ENCODE measurements at regions not wholly inside any gene's neighbourhood (a gene's known extent, or its start where the extent isn't known, plus 50 kb on each side); places are given as distances from the start of the nearest gene placed in this dataset.

DNA sequence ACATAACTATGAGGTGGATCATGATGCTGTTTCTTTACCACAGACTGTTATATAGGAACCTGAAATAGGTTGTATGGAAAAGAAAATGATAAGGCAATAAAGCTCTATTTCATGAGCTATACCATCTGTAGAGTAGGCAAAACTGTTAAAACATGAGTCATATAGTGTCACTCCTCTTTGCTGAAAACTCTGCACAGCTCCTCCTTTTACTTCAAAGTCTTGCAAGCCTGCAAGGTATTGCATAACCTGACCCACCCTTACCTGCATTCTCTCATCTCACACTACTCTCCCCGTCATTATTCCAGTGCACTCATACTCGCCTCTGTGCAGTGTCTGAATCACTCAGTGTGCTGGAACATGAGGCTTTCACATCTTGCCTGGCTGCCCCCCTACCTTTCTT lies 790.1 kb downstream of the EFNA5 start:
- Histone ChIP-seq H3K9me3 (ENCODE audit: control insufficient read depth, low read depth, low read length) (peaks cover 11% of the 10 kb centered on the region), H3K4ac (ENCODE audit: low read depth, low read length) (no peak overlapping the region), H2BK12ac (ENCODE audit: insufficient read length, low read depth, low read length) (no peak overlapping the region), H3K27ac (ENCODE audit: insufficient read length, low read depth, low read length) (no peak overlapping the region), H4K5ac (ENCODE audit: insufficient read length, low read depth, low read length) (no peak overlapping the region), H3K23me2 (ENCODE audit: insufficient read length, low read depth, low read length, poor library complexity, severe bottlenecking) (no peaks in the 10 kb centered on the region), H3K4me1 (ENCODE audit: insufficient read depth, low read length) (no peaks in the 10 kb centered on the region), H3K23ac (ENCODE audit: insufficient read length, low read depth, low read length) (no peak overlapping the region), H3K18ac (ENCODE audit: insufficient read length, low read depth, low read length) (no peak overlapping the region), H4K20me1 (ENCODE audit: control insufficient read depth, insufficient read depth, insufficient read length) (no peaks in the 10 kb centered on the region), H2AFZ (ENCODE audit: low read length) (no peak overlapping the region), H2BK15ac (ENCODE audit: low read depth, low read length) (no peak overlapping the region), H3K56ac (ENCODE audit: insufficient read length, low read depth, low read length) (no peak overlapping the region), H3K27me3 (ENCODE audit: insufficient read depth, low read length) (no peaks in the 10 kb centered on the region), H3K9ac (ENCODE audit: extremely low read depth, insufficient read length, low read length) (no peak overlapping the region), H2BK120ac (ENCODE audit: low read depth, low read length, poor library complexity, severe bottlenecking) (no peak overlapping the region), H2BK5ac (ENCODE audit: insufficient read length, low read length) (no peak overlapping the region), H3T11ph (ENCODE audit: low read length) (no peak overlapping the region), H2BK20ac (ENCODE audit: low read depth, low read length, poor library complexity, severe bottlenecking) (no peak overlapping the region), H2AK5ac (ENCODE audit: insufficient read length, low read length) (no peak overlapping the region), H3K79me2 (ENCODE audit: insufficient read depth, low read length) (no peaks in the 10 kb centered on the region), H3K4me2 (ENCODE audit: insufficient read depth, insufficient read length, low read length) (no peak overlapping the region), H3K79me1 (ENCODE audit: insufficient read depth, low read depth, low read length, poor library complexity, severe bottlenecking) (no peaks in the 10 kb centered on the region), H4K91ac (ENCODE audit: insufficient read length, low read depth, low read length) (no peak overlapping the region), H4K8ac (replicated peaks; ENCODE audit: insufficient read length, low read depth, low read length) (no peak overlapping the region), H3K14ac (ENCODE audit: insufficient read depth, low read length) (no peak overlapping the region)
- Mint-ChIP-seq H3K27ac (peak overlapping the region in 1 of 3 experiments; percentile 31; a peak in 1 of 7 replicates), H3K36me3 (ENCODE audit: insufficient read depth in 1 of 3, low read depth in 3 of 3) (peaks cover 12 to 21% (median 17%) of the 10 kb centered on the region in 3 experiments), H3K27me3 (ENCODE audit: low read depth) (peaks cover 3% of the 10 kb centered on the region; the same call in 1 of the 2 replicates), H3K4me1 (peaks cover 13 to 16% of the 10 kb centered on the region in 2 experiments), H3K4me3 (no peak overlapping the region), H3K9me3 (peaks cover 20 to 21% of the 10 kb centered on the region in 2 experiments)
- no peak for TF ChIP-seq CTCF (conservative IDR thresholded peaks at IDR 0.05)
- no CpG with 5 or more reads among the region's 2 CpGs for WGBS (ENCODE audit: extremely low coverage, insufficient read length, low lambda C conversion rate)
- no peak for DNase-seq
